ENCODE measurements at regions not wholly inside any gene's neighbourhood (a gene's known extent, or its start where the extent isn't known, plus 50 kb on each side); places are given as distances from the start of the nearest gene placed in this dataset.

GRCh38 chr7:50923476-50923875 lies 140.8 kb upstream of the GRB10 start:
- Histone ChIP-seq H3K4me1 (no peaks in the 10 kb centered on the region), H3K27ac (no peak overlapping the region), H3K4me3 (no peak overlapping the region), H3K27me3 (no peaks in the 10 kb centered on the region), H3K36me3 (ENCODE audit: low read depth, missing control alignments) (no peaks in the 10 kb centered on the region), H3K9me3 (no peaks in the 10 kb centered on the region)
- WGBS, 2 donors: 68 to 73% methylated on average over 4 of the region's 4 CpGs
- intact Hi-C loops (cut with DNase I; ENCODE audit: low total_unique reads): no loop called here
- DNase-seq: no peak
- TF ChIP-seq POLR2A (IDR thresholded peaks at IDR 0.05) (no peak), CTCF (IDR thresholded peaks at IDR 0.05) (no peak)

GRCh38 chr7:50921114-50921813 lies 138.6 kb upstream of the GRB10 start:
- H3K9me3 ChIP-seq: no peaks in the 10 kb centered on the region
- TF ChIP-seq POLR2A (IDR thresholded peaks at IDR 0.05) (no peak), CTCF (IDR thresholded peaks at IDR 0.05) (no peak)
- DNase-seq: no peak
- no peak overlapping the region for H3K27ac ChIP-seq
- H3K27me3 ChIP-seq: no peaks in the 10 kb centered on the region
- H3K36me3 ChIP-seq (ENCODE audit: low read depth, missing control alignments): no peaks in the 10 kb centered on the region
- intact Hi-C loops (cut with DNase I; ENCODE audit: low total_unique reads): no loop called here
- H3K4me3 ChIP-seq: no peak overlapping the region
- WGBS, 2 donors: 64 to 87% methylated on average over 4 of the region's 4 CpGs
- no peaks in the 10 kb centered on the region for H3K4me1 ChIP-seq

- H3K9me3 ChIP-seq: no peaks in the 10 kb centered on the region
- intact Hi-C loops (cut with DNase I; ENCODE audit: low total_unique reads): no loop called here
- H3K4me1 ChIP-seq: no peaks in the 10 kb centered on the region
- H3K4me3 ChIP-seq: no peak overlapping the region
- no peak overlapping the region for H3K27ac ChIP-seq
- DNase-seq: no peak
- H3K36me3 ChIP-seq (ENCODE audit: low read depth, missing control alignments): no peaks in the 10 kb centered on the region
- H3K27me3 ChIP-seq: no peaks in the 10 kb centered on the region
- WGBS, 2 donors: 66 to 77% methylated on average over 7 of the region's 7 CpGs
- TF ChIP-seq CTCF (IDR thresholded peaks at IDR 0.05) (no peak), POLR2A (IDR thresholded peaks at IDR 0.05) (no peak)
Measured at GRCh38 chr7:50920031-50920635, 137.4 kb upstream of the GRB10 start.

GRCh38 chr7:50915621-50916020 lies 132.9 kb upstream of the GRB10 start:
- no peak for DNase-seq
- Histone ChIP-seq H3K4me3 (no peak overlapping the region), H3K4me1 (no peaks in the 10 kb centered on the region), H3K27ac (no peak overlapping the region), H3K36me3 (ENCODE audit: low read depth, missing control alignments) (no peaks in the 10 kb centered on the region), H3K9me3 (no peaks in the 10 kb centered on the region), H3K27me3 (no peaks in the 10 kb centered on the region)
- WGBS, 2 donors: 87% methylated on average over 5 of the region's 5 CpGs
- intact Hi-C loops (cut with DNase I; ENCODE audit: low total_unique reads): no loop called here
- no peak for TF ChIP-seq CTCF (IDR thresholded peaks at IDR 0.05)
- no peak for TF ChIP-seq POLR2A (IDR thresholded peaks at IDR 0.05)

- Histone ChIP-seq H3K9me3 (no peaks in the 10 kb centered on the region), H3K36me3 (ENCODE audit: low read depth, missing control alignments) (no peaks in the 10 kb centered on the region), H3K4me3 (no peak overlapping the region), H3K27me3 (no peaks in the 10 kb centered on the region), H3K27ac (no peak overlapping the region), H3K4me1 (no peaks in the 10 kb centered on the region)
- TF ChIP-seq POLR2A (IDR thresholded peaks at IDR 0.05) (no peak), CTCF (IDR thresholded peaks at IDR 0.05) (no peak)
- 66 to 71% methylated on average over 3 of the region's 3 CpGs for WGBS, 2 donors
- intact Hi-C loops (cut with DNase I; ENCODE audit: low total_unique reads): no loop called here
- DNase-seq: no peak
Measured at GRCh38 chr7:50914460-50914859, 131.8 kb upstream of the GRB10 start.
